Ramos (cell line): ENCODE measurements at regions not wholly inside any gene's neighbourhood (a gene's known extent, or its start where the extent isn't known, plus 50 kb on each side); places are given as distances from the start of the nearest gene placed in this dataset.

Experiments used
- in situ Hi-C: fragments of 300-500 bp; cut with MboI; formaldehyde crosslinking; loops from one replicate; pipeline ENCODE4 v1.14.3; 2022; ENCODE audit warnings: low sequenced_read_pairs; ENCODE audit not compliant: unreplicated experiment

GRCh38 chr22:27617214-27617881 is 184.2 kb downstream of the MN1 start:
- in situ Hi-C loops, result no loop called here

DNA sequence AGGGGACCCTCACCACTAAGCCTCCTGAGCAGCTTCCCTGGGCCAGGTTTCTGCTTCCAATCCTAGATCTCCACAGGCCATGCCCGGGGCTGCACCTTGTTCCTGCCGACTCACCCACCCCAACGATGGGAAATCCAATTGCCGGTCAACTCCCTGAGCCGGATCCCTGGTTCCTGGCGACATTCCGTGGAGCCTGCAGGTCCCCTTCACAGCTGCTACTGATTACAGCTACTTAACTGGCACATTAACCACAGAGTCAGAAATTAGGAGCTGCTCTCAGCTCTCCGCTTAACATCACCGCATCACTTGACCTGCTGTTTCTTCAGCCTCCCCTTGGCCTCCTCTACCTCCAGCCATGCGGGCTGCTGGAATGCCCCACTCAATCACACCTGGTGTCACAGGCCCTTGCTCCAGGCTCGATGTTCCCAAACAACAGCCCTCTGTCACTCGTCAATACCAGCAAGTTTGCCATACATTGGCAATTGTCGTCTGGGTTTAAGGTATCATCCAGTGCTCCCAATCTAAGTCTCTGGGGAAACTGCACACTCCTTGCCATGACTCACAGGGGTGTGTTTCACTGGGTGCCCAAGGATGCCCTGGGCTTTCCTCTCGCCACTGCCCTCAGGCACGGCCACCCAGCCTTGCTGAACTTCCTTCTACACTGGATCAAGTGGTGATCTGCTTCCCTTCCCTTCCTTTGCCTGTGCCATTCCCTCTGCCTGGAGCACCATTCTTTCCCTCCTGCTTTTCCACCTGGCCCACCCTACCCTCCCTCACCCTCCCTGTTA is 181.0 kb downstream of the MN1 start:
- in situ Hi-C loops, result no loop called here

DNA sequence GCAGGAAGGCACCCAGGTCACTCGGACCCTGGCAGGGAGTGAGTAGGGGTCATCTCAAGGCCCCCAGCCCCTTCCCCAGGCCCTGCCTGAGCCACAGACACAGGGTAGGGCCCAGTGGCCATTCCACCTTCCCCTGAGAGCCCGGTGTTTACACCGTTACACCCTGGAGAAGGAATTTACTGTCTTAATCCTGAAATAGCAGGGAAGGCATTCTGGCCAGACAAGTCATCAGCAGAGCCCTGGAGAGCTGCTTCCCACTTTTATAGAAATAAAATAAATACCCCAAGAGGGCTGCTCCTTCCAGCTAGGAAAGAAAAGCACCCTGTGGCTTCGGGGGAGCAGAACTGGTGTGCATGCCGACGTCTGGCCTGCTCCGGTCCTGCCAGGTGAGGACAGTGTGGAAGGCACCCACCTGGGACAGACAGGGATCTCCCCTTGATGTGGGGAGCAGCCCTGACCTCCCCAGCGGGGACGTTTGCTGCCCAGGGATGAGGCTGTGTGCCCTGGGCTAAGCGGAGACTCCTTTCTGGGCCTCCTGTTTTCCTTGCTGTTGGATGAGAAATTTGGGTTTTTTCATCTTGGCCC is 180.0 kb downstream of the MN1 start:
- in situ Hi-C loops, result no loop called here

- in situ Hi-C loops, result no loop called here
These were observed 177.5 kb downstream of the MN1 start for GRCh38 chr22:27624042-27624441.

DNA sequence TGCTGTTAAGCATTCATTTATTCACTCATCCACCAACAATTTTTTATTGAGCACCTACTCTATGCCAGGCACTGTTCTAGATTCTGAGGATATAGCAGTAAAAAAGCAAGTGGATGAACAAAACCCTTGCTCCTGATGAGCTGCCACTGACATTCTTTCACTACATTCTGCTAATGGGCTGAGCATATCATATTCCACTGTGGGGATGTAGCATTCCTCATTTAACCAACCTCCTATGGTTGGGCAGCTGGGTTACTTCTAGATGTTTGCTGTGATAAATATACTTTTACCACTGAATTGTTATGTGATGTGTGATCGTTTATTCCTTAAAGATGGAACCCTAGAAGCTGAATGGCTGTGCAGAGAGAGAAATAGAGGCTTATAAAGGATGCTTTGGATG is 176.9 kb downstream of the MN1 start:
- in situ Hi-C loops, result no loop called here

- in situ Hi-C loops, result no loop called here
These were observed 175.5 kb downstream of the MN1 start for GRCh38 chr22:27625769-27626674.

GRCh38 chr22:27626675-27627443 is 174.7 kb downstream of the MN1 start:
- in situ Hi-C loops, result no loop called here

GRCh38 chr22:27627444-27627833 is 174.1 kb downstream of the MN1 start:
- in situ Hi-C loops, result no loop called here

DNA sequence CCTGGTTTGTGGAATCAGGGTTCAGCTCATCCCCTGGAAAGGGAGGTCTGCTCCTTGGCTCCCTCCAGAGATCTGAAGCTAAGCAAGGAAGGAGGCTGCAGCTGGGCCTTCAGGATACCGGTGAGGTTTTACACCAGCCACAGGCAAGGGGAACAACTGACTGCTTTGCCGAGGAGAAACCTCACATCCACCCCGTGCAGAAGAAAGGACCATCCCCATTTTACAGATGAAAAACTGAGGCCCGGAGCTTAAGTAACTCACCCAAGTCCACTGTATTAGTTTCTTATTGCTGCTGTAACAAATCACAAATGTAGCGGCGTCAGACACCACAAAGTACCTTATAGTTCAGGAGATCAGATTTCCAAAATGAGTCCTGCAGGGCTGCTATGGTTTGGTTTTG is 173.7 kb downstream of the MN1 start:
- in situ Hi-C loops, result no loop called here

GRCh38 chr22:27628341-27628740 is 173.2 kb downstream of the MN1 start:
- in situ Hi-C loops, result no loop called here

GRCh38 chr22:27628891-27629631 is 172.5 kb downstream of the MN1 start:
- in situ Hi-C loops, result no loop called here

- in situ Hi-C loops, result no loop called here
These were observed 171.5 kb downstream of the MN1 start for GRCh38 chr22:27629908-27630673.

DNA sequence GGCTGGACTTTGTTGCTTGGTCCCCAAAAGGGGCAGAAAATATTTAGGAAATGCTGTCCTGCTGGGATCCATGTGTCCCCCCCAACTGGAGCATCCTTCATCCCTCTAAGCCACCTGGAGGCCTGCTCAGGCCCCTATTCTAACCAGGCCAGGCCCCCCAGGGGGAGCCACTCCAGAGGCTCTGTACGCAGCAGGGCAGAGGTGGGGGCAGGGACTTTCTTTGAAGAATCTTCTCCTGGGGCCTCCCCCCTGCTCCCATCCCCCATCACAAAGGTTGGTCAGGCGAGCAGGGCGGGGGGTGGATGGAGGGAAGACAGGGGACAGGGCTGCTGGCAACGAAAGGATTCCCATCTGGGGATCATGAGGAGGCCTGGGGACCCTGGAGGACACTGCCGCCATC is 170.8 kb downstream of the MN1 start:
- in situ Hi-C loops, result no loop called here

GRCh38 chr22:27631641-27632040 is 169.9 kb downstream of the MN1 start:
- in situ Hi-C loops, result no loop called here

DNA sequence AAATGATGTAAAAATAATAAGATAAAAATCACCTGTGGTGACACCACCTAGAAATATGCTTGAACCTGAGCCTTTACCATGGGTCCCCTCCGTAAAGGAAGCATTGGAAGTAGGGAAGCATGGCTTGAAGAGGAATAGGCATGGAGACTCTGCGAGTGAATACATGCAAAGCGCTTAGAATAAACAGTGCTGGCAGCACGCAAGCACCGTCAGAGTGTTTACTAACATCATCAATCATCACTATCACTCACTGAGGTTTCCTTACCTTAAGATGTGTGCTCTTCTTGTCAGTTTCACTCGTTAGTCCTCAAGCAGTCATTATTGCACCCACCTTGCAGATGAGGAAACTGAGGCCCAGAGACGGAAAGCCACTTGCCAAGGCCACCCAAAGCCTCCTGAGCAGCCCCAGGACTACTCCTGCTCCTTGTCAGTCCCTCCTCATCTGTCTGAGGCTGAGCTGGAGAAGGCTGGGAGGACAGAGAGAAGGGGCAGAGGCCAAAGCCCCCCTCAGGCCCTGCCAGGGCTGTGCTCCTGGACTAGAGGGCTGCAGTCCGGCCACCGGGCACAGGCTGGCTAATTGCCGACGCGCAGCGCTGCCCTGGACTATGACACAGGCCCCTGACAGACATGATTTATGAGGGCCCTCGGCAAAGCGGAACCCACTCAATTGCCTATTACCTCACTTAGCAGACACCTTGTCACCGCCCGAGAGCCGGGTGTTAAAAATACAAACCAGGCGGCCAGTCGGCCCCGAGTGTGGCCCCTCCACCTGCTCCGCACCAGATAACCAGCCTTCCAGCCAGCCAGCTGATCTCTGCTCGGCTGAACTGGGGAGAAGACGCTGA is 168.9 kb downstream of the MN1 start:
- in situ Hi-C loops, result no loop called here

DNA sequence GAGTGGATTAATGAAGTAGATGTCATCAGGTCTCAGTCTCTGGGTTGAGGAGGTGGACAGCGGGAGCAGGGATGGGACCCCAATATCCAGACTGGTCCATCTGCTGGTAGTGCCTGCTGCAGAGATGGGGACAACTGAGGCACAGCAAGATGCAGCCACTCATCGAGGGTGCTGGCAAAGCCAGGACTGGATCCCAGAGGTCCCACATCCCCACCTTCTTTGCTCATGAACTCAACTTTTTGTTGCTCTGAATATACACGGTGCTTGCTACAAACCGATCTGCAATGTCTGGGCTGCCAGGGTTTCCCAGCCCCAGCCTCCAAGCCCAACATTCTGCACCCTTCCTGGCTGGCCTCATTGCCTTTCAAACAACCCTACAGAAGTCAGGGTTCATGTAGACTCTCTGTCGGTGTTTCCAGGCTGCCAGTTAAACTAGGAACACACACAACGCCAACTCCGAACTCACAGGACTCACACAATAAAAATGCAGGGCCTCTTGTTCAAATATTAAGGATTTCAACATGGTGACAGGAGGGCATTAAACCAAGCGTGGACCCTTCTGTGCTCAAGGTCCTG is 168.2 kb downstream of the MN1 start:
- in situ Hi-C loops, result no loop called here

DNA sequence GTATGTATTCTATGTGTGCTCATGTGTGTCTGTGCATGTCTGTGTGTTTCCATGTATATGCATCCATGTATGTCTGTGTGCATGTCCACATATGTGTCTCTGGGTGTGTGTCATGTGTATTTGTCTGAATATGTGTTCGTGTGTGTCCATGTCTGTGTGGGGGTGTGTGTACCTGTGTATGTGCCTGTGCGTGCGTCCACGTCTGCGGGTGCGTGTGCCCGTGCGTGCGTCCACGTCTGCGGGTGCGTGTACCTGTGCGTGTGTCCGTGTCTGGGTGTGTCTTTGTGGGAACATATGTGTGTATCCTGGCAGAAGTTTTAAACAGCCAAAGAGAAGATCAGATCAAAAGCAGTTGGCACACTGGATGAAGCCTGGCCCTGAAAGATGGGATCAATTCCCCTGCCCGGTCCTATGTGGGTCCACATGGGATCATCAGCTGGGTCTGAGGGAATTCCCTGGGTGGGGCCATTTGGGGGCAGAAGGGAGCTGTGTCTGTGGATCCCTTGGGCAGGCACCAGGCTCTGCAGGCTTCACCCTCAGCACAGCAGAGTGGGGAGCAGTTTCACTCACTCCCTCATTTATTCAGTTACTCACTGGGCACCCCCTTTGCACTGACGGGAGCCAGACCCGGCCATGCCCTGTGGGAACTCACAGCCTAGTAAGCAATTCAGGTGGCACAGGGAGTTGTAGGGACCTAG is 167.4 kb downstream of the MN1 start:
- in situ Hi-C loops, result no loop called here
